GM19463 (cell line): ENCODE measurements at regions not wholly inside any gene's neighbourhood (a gene's known extent, or its start where the extent isn't known, plus 50 kb on each side); places are given as distances from the start of the nearest gene placed in this dataset.

Source experiments
- ATAC-seq: cut with Tn5 transposase; IDR thresholded peaks from one replicate; pipeline ENCODE4 v1.9.1; 2021; ENCODE audit warnings: mild to moderate bottlenecking, moderate library complexity; ENCODE audit not compliant: unreplicated experiment

GRCh38 chr2:43171789-43172188 lies 54.6 kb downstream of the ZFP36L2 start:
- no peak for ATAC-seq

DNA sequence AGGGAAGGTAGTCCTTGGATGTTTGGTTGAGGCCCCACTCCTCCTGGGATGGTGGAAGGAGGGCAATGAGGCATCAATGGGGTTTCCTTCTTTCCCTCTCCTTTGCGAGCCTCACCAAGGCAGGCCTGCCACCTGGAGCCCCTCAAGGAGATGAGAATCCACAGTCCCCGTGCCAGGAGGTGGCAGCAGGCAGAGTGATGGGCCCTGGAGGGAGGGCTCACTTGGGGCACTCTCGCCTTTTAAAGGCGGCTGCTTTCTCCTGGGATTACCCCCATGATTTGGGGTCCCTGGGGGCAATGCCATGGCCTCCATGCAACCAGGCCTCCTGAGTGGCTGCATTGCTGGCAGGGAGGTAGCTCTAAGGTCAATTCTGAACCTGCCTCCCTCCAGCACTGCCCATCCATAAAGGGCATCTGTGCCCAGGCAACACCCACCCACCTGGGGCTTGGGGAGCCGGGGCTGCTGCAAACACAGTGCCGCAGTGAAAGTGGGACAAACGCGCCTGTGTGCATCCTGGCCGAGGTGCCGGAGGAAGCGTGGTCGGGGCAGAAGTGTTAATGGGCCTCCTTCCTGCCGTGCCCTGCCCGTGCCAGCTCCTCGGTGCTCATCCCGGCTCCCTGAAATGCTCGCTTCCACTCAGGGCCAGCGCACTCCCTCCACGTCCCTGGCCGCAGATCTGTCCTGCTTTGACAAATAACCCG lies 55.9 kb downstream of the ZFP36L2 start:
- ATAC-seq = no peak

DNA sequence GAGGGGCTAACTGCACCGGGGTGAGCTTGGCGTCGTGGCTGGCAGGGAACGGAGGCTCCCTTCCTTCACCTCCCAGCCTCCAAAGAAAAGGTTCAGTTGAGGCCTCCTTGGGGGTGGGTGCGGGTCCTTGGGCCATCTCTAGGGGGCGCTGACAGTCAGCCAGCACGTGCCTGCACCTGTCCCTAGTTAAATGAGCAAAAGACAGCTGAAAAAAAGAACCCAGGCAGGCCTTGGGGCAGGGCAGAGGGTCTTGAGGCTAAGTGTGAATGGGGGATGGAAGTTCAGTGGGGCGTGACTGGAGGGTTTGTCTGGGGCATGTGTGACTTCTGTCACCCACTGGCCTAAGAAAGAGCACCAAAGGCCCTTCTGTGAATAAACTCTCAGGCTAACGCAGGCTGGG lies 56.4 kb downstream of the ZFP36L2 start:
- no peak for ATAC-seq

DNA sequence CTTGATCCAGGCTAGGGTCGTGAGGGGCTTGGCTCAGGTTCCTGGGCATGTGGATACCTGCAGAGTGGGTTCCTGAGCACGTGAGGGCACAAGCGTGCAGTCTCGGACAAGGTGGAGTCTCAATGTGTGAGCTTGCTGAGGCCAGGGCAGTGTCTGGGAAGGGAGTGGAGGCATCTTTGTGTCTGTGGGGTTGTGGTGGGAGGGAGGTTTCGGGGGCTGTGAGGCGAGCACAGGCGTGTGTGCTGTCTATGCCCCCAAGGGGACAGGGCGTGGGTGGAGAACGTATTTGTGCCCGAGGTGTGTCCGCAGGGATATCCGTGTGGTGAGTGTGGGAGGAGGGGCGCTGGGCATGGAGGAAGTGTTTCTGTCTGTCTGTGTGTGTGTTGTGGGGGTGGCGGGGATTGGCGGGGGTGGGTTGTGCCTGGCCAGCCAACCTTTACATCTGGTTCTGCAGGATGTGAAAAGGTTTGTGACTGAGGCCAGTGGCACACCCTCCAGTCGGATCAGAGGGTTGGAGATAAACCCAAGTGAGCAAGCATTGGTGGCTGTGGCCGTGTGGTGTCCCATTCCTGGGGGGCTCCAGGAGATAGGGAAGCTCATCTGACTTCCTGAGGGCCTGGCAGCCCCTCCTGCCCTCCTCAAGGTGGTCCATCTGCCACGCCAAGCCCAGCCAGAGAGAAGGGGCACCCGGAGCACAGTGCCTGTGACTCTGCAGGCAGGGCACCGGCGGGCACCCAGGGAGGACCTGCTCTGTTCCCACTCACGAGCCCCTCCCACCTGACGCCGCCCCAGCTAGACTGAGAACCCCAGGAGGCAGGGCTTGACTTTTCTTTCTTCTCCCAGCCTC lies 57.1 kb downstream of the ZFP36L2 start:
- peak; percentile 61 for ATAC-seq

GRCh38 chr2:43168016-43168369 lies 58.4 kb downstream of the ZFP36L2 start:
- no peak for ATAC-seq

DNA sequence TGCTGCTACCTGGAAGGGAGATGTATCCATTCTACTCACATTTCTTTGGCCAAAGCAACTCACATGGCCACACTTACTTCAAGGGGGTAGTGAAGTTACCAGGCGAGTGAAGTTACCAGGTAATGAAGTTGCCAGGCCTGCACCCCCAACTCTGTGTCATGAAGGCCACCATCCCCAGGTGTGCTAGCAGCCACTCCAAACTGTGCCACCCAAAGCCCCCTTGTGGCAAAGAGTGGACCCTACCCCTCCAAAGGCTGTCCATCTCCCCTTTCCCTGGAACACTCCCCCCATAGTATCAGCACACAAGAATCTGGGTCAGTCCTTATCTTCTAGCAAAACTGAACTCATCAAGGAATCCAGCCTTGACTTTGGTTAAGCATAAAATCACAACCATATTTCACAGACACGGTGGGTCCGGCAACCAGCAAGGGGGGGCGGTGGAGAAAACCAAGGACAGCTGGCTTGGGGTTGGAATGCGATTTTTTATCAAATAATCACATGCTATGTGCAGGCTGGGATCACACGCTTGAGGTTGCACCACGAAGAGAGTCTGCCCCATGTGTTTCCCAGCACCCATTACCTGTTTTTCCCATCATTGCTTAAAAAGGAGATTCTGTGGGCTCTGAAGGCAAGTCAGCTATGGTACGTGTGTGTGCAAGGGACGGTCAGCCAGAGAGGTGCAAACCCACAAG lies 60.9 kb downstream of the ZFP36L2 start:
- no peak for ATAC-seq

DNA sequence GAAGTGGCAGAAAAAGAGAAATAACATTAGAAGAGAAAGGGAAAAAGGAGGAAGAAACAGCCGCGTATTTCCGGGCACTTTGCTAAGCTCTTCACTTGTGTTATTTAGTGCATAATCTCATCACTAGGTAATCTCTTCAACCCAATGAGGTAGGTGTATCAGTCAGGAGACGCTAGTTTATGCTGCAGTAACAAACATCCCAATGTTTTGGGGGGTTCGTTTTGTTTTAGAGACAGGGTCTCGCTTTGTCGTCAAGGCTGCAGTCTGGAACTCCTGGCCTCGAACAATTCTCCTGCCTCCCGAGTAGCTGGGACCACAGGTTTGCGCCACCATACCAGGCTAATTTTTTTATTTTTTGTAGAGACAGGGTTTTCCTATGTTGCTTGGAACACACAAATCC lies 61.7 kb downstream of the ZFP36L2 start:
- no peak for ATAC-seq

- ATAC-seq = no peak
Measured at GRCh38 chr2:43163584-43164270, 62.7 kb downstream of the ZFP36L2 start.

DNA sequence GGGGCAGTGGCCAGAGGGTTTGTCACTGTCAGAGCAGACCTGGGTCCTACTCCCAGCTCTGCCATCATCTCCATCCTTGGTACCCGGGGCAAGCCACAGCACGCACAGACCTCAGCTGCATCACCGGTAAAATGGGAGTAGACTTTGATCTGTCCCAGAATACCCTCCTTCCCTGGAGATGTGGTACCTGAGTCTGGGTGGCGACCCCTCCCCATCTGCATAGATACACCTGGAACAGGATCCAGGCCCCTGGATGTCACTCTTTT lies 64.0 kb downstream of the ZFP36L2 start:
- ATAC-seq = no peak

GRCh38 chr2:43161650-43162510 lies 64.5 kb downstream of the ZFP36L2 start:
- ATAC-seq = no peak

- ATAC-seq = no peak
Measured at GRCh38 chr2:43160778-43161177, 65.6 kb downstream of the ZFP36L2 start.

GRCh38 chr2:43159797-43160196 lies 66.6 kb downstream of the ZFP36L2 start:
- ATAC-seq = no peak

GRCh38 chr2:43158259-43158880 lies 68.0 kb downstream of the ZFP36L2 start:
- ATAC-seq = peak; percentile 8

DNA sequence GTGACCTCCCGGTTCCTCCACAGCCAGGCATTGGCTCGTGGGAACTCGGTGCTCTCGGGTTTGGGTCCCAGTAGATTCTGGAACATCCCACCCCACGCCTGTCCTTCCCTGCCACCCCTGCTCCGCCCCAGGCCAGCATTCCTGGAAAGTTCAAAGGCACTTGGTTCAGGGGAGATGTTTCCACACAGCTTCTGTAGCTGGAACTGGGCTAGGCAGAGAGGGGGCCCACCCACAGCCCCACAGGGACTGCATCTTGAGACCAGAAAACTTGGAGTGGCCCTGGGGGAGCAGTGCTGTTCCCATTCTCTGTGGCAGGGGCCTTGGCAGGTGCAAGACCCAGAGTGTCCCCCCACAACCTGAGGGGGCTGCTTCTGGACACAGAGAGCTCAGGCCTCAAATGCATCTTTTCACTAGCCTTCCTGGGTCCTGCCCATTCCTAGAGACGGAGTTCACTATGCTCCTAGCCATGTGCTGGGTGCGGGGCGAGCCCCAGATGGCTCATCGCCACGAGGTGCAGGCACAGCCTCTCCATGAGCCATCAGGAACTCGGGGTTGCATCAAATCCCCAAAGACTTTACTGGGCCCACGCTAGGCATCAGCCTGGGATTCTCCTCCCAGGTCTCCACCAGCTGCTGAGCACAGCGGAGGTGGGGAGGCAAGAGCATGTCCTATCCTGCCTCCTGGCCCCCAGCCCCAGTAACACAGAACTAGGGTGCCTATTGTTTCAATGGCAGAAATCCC lies 68.7 kb downstream of the ZFP36L2 start:
- ATAC-seq = no peak

- ATAC-seq = no peak
Measured at GRCh38 chr2:43155851-43156411, 70.5 kb downstream of the ZFP36L2 start.

- ATAC-seq = no peak
Measured at GRCh38 chr2:43154685-43155084, 71.7 kb downstream of the ZFP36L2 start.

DNA sequence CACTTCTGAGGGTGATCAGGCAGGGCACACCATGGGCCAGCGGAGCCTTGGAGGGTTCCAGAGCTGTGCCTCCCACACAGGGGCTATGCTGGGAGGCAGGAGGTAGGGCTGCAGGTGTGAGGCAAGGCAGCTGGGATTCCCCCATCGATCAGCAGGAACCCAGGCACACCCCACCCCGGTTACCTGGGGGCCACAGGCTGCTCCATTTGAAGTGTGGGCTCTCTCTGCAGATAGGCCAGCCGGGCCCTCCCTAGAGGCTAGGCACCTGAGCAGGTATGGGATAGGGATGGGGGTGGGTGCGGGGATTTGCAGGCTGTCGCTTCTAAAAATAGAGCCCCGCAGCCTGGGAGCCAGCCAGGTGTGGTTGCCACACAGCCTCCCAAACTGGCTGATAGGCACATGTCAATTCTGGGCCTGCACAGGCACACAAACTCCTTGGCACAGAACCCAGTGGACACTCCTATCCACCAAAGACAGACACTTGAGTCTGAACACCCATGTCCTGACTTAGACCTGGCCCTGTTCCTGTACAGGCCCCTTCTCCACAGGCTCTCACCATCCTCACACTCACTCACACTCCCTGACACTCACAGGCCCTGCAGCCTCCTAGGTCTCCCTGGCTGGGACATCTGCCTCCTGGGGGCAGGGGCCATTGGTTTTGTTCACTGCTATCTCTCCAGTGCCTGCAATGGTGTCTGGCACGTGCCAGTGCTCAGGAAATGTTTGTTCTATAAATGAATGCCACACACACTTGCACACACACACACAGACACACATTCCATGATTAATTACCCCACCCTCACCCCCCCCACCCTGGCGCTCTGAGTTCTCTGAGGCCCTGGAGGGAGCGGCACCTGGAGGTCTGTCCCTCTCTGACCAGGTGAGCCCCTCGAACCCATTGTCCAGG lies 73.4 kb downstream of the ZFP36L2 start:
- no peak for ATAC-seq

DNA sequence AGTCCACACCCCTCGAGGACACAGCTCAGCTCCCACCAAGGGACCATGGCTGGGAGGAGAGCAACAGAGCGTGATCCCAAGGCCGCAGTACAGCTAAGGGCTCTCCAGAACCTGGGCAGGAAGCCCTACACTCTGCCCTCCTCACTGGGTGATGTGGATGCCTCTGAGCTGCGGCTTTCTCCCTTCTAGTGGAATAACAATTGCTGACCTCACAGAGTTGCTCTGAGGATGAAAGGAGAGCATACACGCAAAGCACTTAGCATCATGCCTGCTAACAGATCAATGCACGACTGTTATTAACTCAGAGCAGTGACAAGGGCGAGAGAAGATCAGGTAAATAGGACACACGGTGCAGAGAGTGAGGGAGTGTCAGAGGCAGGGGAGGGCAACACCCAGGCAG lies 74.2 kb downstream of the ZFP36L2 start:
- no peak for ATAC-seq
